A549 (cell line): ENCODE measurements at regions not wholly inside any gene's neighbourhood (a gene's known extent, or its start where the extent isn't known, plus 50 kb on each side); places are given as distances from the start of the nearest gene placed in this dataset.
"Not testable (repeated sequence)": the region's sequence is repeated elsewhere in the genome, so short reads cannot be mapped to it uniquely, and the experiment has no call there.

ENCODE experiments used
- ATAC-seq, 2 experiments: fragments of 200-7000 bp in 1 of 2; fragments of >200 bp in 1 of 2; cut with Nextera tagmentation in 1 of 2; cut with Tn5 transposase in 1 of 2; 3 replicates each; pipeline versions ENCODE4 v1.8.0 to v1.9.1; 2018 to 2020; ENCODE audit warnings: mild to moderate bottlenecking in 1 of 2, moderate library complexity in 1 of 2
- CTCF ChIA-PET: fragments of 300-600 bp; sonication (Branson Sonifier 250); formaldehyde crosslinking; extraction: SDS; loops from one replicate; lab custom pipeline; 2021; ENCODE audit warnings: antibody characterized with exemption, inconsistent platforms; lab: Yijun Ruan, JAX
- POLR2A ChIA-PET: fragments of 350-600 bp; formaldehyde crosslinking; extraction: SDS; loops from one replicate; lab custom pipeline; 2021; ENCODE audit warnings: antibody characterized with exemption, inconsistent platforms; lab: Yijun Ruan, JAX
- DNase-seq, 2 experiments: peaks; one replicate each; pipeline versions ENCODE4 v3.0.0 to v3.0.0-alpha.2; 2011 to 2016; ENCODE audit warnings: low read depth in 1 of 2, low spot score in 1 of 2
- FAIRE-seq: peaks from 2 replicates; lab custom pipeline; 2011; peaks lifted over from hg19 to GRCh38; lab: Jason Lieb, UNC
- H3K27ac ChIP-seq, 2 experiments: fragments of >200 bp; sonication (Bioruptor Twin); formaldehyde crosslinking; 3 replicates each; pipeline ENCODE4 v1.5.1; 2016 to 2017
- H3K4me1 ChIP-seq: fragments of >200 bp; sonication (Bioruptor Twin); formaldehyde crosslinking; 3 replicates; pipeline ENCODE4 v1.6.1; 2016
- H3K4me2 ChIP-seq: fragments of >200 bp; sonication (Bioruptor Twin); formaldehyde crosslinking; 3 replicates; pipeline ENCODE4 v1.6.1; 2016
- H3K4me3 ChIP-seq: fragments of >200 bp; sonication (Bioruptor Twin); formaldehyde crosslinking; 3 replicates; pipeline ENCODE4 v1.5.1; 2016
- H3K9me3 ChIP-seq: fragments of >200 bp; sonication (Bioruptor Twin); formaldehyde crosslinking; 3 replicates; pipeline ENCODE4 v1.6.1; 2016
- BCL3 ChIP-seq: fragments of >200 bp; sonication (Bioruptor Twin); formaldehyde crosslinking; IDR thresholded peaks from 3 replicates; pipeline ENCODE4 v1.6.1; 2016
- CBX2 ChIP-seq: fragments of 200-600 bp; sonication (generic); IDR thresholded peaks from 2 replicates; pipeline ENCODE4 v1.6.1; 2016; ENCODE audit warnings: low read depth, mild to moderate bottlenecking, borderline replicate concordance
- EHF ChIP-seq: fragments of 250-450 bp; sonication (Bioruptor Pico); IDR thresholded peaks from 2 replicates; pipeline ENCODE4 v1.5.0; 2020; ENCODE audit warnings: mild to moderate bottlenecking
- EHMT2 ChIP-seq: fragments of 200-600 bp; sonication (generic); IDR thresholded peaks from 2 replicates; pipeline ENCODE4 v1.6.1; 2016; ENCODE audit warnings: antibody characterized with exemption, low read depth, mild to moderate bottlenecking, moderate library complexity
- ELK1 ChIP-seq: fragments of 150-350 bp; IDR thresholded peaks from 2 replicates; pipeline ENCODE4 v1.6.1; 2014; ENCODE audit warnings: low read depth, mild to moderate bottlenecking, low read length
- EP300 ChIP-seq, 2 experiments: fragments of >200 bp; sonication (Bioruptor Twin); formaldehyde crosslinking; IDR thresholded peaks; 2 replicates in 1 of 2; 3 replicates in 1 of 2; pipeline ENCODE4 v1.6.1; 2016 to 2017
- ESRRA ChIP-seq: fragments of 150-350 bp; IDR thresholded peaks from 2 replicates; pipeline ENCODE4 v1.6.1; 2014; ENCODE audit warnings: mild to moderate bottlenecking, low read length, borderline replicate concordance
- FOSB ChIP-seq: fragments of 250-450 bp; sonication (Bioruptor Pico); IDR thresholded peaks from 2 replicates; pipeline ENCODE4 v1.5.0; 2020; ENCODE audit warnings: mild to moderate bottlenecking, moderate library complexity
- FOSL2 ChIP-seq, 2 experiments: fragments of 450-650 bp in 1 of 2; fragments of >200 bp in 1 of 2; sonication (Bioruptor Twin) in 1 of 2; formaldehyde crosslinking; IDR thresholded peaks; 2 replicates each; pipeline versions ENCODE4 v1.5.0 to v1.6.1; 2016 to 2020; ENCODE audit warnings: mild to moderate bottlenecking in 1 of 2, moderate library complexity in 1 of 2
- HDAC2 ChIP-seq: fragments of 200-600 bp; sonication (generic); IDR thresholded peaks from 2 replicates; pipeline ENCODE4 v1.6.1; 2016
- JUN ChIP-seq, 2 experiments: fragments of >200 bp; sonication (Bioruptor Twin); formaldehyde crosslinking; IDR thresholded peaks; 2 replicates in 1 of 2; 3 replicates in 1 of 2; pipeline ENCODE4 v1.6.1; 2016 to 2017
- JUNB ChIP-seq: fragments of >200 bp; sonication (Bioruptor Twin); formaldehyde crosslinking; IDR thresholded peaks from 2 replicates; pipeline ENCODE4 v1.6.1; 2016
- KDM5A ChIP-seq: fragments of 200-600 bp; sonication (generic); IDR thresholded peaks from 2 replicates; pipeline ENCODE4 v1.6.1; 2016; ENCODE audit warnings: antibody characterized with exemption, mild to moderate bottlenecking
- MAFK ChIP-seq: fragments of 450-650 bp; IDR thresholded peaks from 2 replicates; pipeline ENCODE4 v1.6.1; 2014; ENCODE audit not compliant: partially characterized antibody
- MAX ChIP-seq: IDR thresholded peaks from 2 replicates; pipeline ENCODE4 v1.6.1; 2012
- MAZ ChIP-seq: fragments of 150-350 bp; IDR thresholded peaks from 2 replicates; pipeline ENCODE4 v1.6.1; 2014; ENCODE audit warnings: antibody characterized with exemption, low read depth, low read length, borderline replicate concordance
- POLR2A ChIP-seq: IDR thresholded peaks from 2 replicates; pipeline ENCODE4 v1.6.1; 2012; ENCODE audit warnings: mild to moderate bottlenecking, low read length
- RAD21 ChIP-seq, 2 experiments: fragments of >200 bp in 1 of 2; sonication (Bioruptor Twin) in 1 of 2; formaldehyde crosslinking in 1 of 2; IDR thresholded peaks in 1 of 2; conservative IDR thresholded peaks in 1 of 2; 2 replicates in 1 of 2; 3 replicates in 1 of 2; pipeline ENCODE4 v1.6.1; 2012 to 2018; ENCODE audit warnings: inconsistent platforms in 1 of 2
- RARB ChIP-seq: fragments of 250-450 bp; sonication (Bioruptor Pico); IDR thresholded peaks from 2 replicates; pipeline ENCODE4 v1.8.0; 2021; ENCODE audit warnings: mild to moderate bottlenecking, moderate library complexity
- RCOR1 ChIP-seq: fragments of 150-350 bp; IDR thresholded peaks from 2 replicates; pipeline ENCODE4 v1.6.1; 2014; ENCODE audit warnings: antibody characterized with exemption, low read length, low read depth
- RFX5 ChIP-seq: fragments of 450-650 bp; IDR thresholded peaks from 2 replicates; pipeline ENCODE4 v1.7.1; 2014; ENCODE audit warnings: antibody characterized with exemption, mild to moderate bottlenecking, moderate library complexity
- RNF2 ChIP-seq: fragments of 200-600 bp; sonication (generic); IDR thresholded peaks from 2 replicates; pipeline ENCODE4 v1.6.1; 2016; ENCODE audit warnings: low read depth, mild to moderate bottlenecking, antibody characterized with exemption, moderate library complexity, borderline replicate concordance
- TFCP2L1 ChIP-seq: fragments of 250-450 bp; sonication (Bioruptor Pico); IDR thresholded peaks from 2 replicates; pipeline ENCODE4 v1.5.0; 2021; ENCODE audit warnings: mild to moderate bottlenecking
- TP53 ChIP-seq: fragments of 250-450 bp; sonication (Bioruptor Pico); IDR thresholded peaks from 2 replicates; pipeline ENCODE4 v1.5.0; 2021; ENCODE audit warnings: mild to moderate bottlenecking, moderate library complexity
- ZSCAN20 ChIP-seq: fragments of 250-450 bp; sonication (Bioruptor Pico); IDR thresholded peaks from 2 replicates; pipeline ENCODE4 v1.8.0; 2022; ENCODE audit warnings: mild to moderate bottlenecking, moderate library complexity
- WGBS: methylation state at CpG from one replicate; pipeline ENCODE4 v1.1.6; 2017; ENCODE audit errors: missing lambda C conversion rate; 5-methylcytosine and 5-hydroxymethylcytosine counted together

DNA sequence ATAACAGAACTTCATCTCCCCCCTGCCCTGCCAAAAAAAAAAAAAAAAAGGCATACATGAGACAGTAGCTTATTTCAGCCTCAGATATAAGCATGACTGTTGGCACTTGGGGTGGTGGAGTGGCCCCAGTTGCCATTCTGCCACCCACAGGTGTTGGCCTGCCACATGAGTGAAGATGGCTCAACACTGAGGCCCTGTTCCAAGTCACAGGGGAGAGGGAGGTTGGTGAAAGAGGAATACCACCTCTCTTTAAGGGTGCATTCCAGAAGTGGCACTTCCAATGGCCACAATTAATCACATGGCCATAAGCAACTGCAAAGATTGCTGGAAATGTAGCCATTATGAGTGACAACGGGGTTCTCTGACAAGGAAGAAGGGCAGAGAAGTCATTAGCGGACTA is 61.9 kb upstream of the JARID2 start:
- H3K4me2 ChIP-seq, result no peak overlapping the region
- no peak overlapping the region for H3K4me3 ChIP-seq
- no peak overlapping the region for H3K27ac ChIP-seq
- FAIRE-seq, result no peak
- no peaks in the 10 kb centered on the region for H3K9me3 ChIP-seq
- TF ChIP-seq TP53 (CRISPR knock-in tag), result no peak
- TF ChIP-seq RCOR1, result no peak
- no peak for TF ChIP-seq RARB
- no peak for TF ChIP-seq RFX5
- TF ChIP-seq EP300 (IDR thresholded peaks at IDR 0.05), result no peak
- TF ChIP-seq MAFK, result no peak
- TF ChIP-seq POLR2A, result no peak
- TF ChIP-seq HDAC2, result no peak
- no peak for TF ChIP-seq TFCP2L1 (CRISPR knock-in tag)
- no peak for TF ChIP-seq CBX2
- TF ChIP-seq ZSCAN20 (CRISPR knock-in tag), result no peak
- TF ChIP-seq KDM5A, result no peak
- no peak for TF ChIP-seq MAZ
- TF ChIP-seq FOSL2 (IDR thresholded peaks at IDR 0.05), result no peak
- no peak for TF ChIP-seq FOSL2 (CRISPR knock-in tag; IDR thresholded peaks at IDR 0.05)
- no peak for TF ChIP-seq EHMT2
- no peak for TF ChIP-seq MAX
- no peak for TF ChIP-seq EHF (CRISPR knock-in tag)
- 98% methylated on average over 2 of the region's 2 CpGs for WGBS
- H3K4me1 ChIP-seq, result no peaks in the 10 kb centered on the region
- ChIA-PET CTCF (no interaction called here), POLR2A (no interaction called here)
- no peak for DNase-seq
- ATAC-seq, result no peak

DNA sequence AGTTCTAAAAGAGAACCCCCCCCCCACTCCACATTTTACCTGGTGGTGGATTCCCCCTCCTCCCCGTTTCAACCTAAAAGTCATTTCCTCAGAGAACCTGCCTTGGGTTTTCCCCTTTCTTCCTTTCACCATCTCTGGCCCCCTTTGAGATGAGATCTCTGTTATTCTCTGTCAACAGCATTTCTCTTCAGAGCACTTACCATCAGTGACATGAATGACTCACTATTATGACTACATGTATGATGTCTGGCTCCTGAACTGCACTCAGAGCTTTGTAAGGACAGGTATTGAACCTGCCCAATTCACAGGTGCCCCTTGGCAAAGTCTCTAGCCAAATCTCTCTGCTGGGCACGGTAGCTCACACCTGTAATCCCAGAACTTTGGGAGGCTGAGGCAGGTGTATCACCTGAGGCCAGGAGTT is 61.4 kb upstream of the JARID2 start:
- CTCF ChIA-PET, result no interaction called here

GRCh38 chr6:15185111-15185510 is 60.8 kb upstream of the JARID2 start:
- H3K4me3 ChIP-seq, H3K4me1 ChIP-seq, CTCF ChIA-PET, H3K4me2 ChIP-seq, DNase-seq, POLR2A ChIA-PET, H3K9me3 ChIP-seq, ATAC-seq, FAIRE-seq, H3K27ac ChIP-seq: not testable (repeated sequence)
- 91% methylated on average over 8 of the region's 8 CpGs for WGBS

More for the DNA sequence above, 61.4 kb upstream of the JARID2 start:
- ATAC-seq, result no peak
- DNase-seq, result no peak
- Histone ChIP-seq H3K9me3 (no peaks in the 10 kb centered on the region), H3K4me1 (no peaks in the 10 kb centered on the region)
- POLR2A ChIA-PET, result no interaction called here
- TF ChIP-seq MAFK (no peak), JUN (IDR thresholded peaks at IDR 0.05) (no peak), BCL3 (no peak), RAD21 (conservative IDR thresholded peaks at IDR 0.05 in 1 of 2, IDR thresholded peaks at IDR 0.05 in 1 of 2) (no peak), FOSB (CRISPR knock-in tag) (no peak), JUNB (no peak), ELK1 (no peak), ESRRA (no peak), RNF2 (no peak), TP53 (CRISPR knock-in tag) (no peak)
- TF ChIP-seq, all 56 proteins: peak for 0
- no peak for FAIRE-seq
- H3K4me2 ChIP-seq, result no peak overlapping the region
- no peak overlapping the region for H3K27ac ChIP-seq
- H3K4me3 ChIP-seq, result no peak overlapping the region
- WGBS, result 58% methylated on average over 2 of the region's 2 CpGs

DNA sequence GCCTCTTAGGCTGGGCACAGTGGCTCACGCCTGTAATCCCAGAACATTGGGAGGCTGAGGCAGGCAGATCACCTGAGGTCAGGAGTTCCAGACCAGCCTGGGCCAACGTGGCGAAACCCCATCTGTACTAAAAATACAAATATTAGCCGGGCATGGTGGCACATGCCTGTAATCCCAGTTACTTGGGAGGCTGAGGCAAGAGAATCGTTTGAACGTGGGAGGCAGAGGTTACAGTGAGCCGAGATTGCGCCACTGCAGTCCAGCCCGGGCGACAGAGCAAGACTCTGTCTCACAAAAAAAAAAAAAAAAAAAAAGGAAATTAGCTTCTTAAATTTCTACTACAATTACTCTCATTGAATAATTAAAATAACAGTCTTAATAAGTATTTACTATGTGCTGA is 52.4 kb upstream of the JARID2 start:
- H3K4me3 ChIP-seq, H3K27ac ChIP-seq, H3K4me2 ChIP-seq, ATAC-seq, FAIRE-seq, CTCF ChIA-PET, POLR2A ChIA-PET, H3K9me3 ChIP-seq, DNase-seq, H3K4me1 ChIP-seq: not testable (repeated sequence)
- WGBS, result 91% methylated on average over 10 of the region's 10 CpGs
